D721Med (cell line): ENCODE measurements at regions not wholly inside any gene's neighbourhood (a gene's known extent, or its start where the extent isn't known, plus 50 kb on each side); places are given as distances from the start of the nearest gene placed in this dataset.
A peak's percentile ranks its signal among the peaks of the same experiment; 100 is the strongest.
"Not testable (repeated sequence)": the region's sequence is repeated elsewhere in the genome, so short reads cannot be mapped to it uniquely, and the experiment has no call there.

Experiments
- DNase-seq: peaks from one replicate; pipeline ENCODE4 v3.0.0; 2011; ENCODE audit warnings: low spot score; ENCODE audit not compliant: insufficient read length
- FAIRE-seq: peaks from 2 replicates; lab custom pipeline; 2011; peaks lifted over from hg19 to GRCh38; lab: Jason Lieb, UNC
- TF ChIP-seq, protein P1 (sequence below): IDR thresholded peaks from 2 replicates; pipeline ENCODE4 v1.5.1; 2012; ENCODE audit warnings: mild to moderate bottlenecking, control low read depth; ENCODE audit not compliant: insufficient read depth; ENCODE audit errors: missing control alignments

- no peak for DNase-seq
- FAIRE-seq = peak; percentile 96
- TF ChIP-seq, protein P1, sequence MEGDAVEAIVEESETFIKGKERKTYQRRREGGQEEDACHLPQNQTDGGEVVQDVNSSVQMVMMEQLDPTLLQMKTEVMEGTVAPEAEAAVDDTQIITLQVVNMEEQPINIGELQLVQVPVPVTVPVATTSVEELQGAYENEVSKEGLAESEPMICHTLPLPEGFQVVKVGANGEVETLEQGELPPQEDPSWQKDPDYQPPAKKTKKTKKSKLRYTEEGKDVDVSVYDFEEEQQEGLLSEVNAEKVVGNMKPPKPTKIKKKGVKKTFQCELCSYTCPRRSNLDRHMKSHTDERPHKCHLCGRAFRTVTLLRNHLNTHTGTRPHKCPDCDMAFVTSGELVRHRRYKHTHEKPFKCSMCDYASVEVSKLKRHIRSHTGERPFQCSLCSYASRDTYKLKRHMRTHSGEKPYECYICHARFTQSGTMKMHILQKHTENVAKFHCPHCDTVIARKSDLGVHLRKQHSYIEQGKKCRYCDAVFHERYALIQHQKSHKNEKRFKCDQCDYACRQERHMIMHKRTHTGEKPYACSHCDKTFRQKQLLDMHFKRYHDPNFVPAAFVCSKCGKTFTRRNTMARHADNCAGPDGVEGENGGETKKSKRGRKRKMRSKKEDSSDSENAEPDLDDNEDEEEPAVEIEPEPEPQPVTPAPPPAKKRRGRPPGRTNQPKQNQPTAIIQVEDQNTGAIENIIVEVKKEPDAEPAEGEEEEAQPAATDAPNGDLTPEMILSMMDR = no peak
These were observed 147.3 kb upstream of the TCF4 start for GRCh38 chr18:55735199-55735855.

GRCh38 chr18:55732227-55733106, 144.5 kb upstream of the TCF4 start:
- no peak for DNase-seq
- FAIRE-seq = peak; percentile 89
- TF ChIP-seq, protein P1 = no peak

GRCh38 chr18:55731594-55732042, 143.6 kb upstream of the TCF4 start:
- TF ChIP-seq, protein P1 = no peak
- no peak for DNase-seq
- no peak for FAIRE-seq

- not testable (repeated sequence) for DNase-seq, FAIRE-seq
These were observed 133.0 kb upstream of the TCF4 start for GRCh38 chr18:55721006-55721405.

DNA sequence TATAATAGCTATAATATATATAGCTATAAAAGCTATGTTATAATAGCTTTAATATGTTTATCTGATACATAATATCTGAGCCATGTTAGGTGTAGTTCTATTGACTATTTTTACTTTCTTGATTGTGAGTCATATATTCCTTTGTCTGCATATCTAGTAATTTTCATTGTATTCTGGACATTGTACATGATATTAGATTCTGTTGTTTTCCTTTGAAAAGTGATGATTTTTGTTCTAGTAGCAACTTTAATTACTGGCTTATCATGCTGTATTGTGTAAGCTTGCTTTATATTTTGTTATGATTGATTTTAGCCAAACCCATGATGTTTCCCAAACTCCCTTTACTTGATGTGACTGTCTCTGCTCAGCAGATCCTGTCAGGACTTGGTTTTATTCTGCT, 125.7 kb upstream of the TCF4 start:
- TF ChIP-seq, protein P1 = no peak
- DNase-seq = no peak
- no peak for FAIRE-seq

DNA sequence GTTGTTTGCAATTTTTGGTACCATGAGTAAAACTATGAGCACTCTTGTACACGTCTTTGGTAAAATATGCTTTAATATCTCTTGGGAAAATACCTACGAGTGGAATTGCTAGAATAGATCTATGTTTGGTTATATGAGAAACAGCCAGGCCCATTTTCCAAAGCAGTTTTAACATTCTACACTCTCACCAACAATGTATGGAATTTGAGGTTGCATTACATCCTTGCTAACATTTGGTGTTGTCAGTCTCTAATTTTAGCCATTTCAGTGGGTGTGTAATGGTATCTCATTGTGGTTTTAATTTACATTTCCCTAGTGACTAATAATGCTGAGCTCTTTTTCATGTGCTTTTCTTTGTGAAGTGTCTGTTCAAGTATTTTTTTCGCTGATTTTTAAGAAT, 118.9 kb upstream of the TCF4 start:
- no peak for FAIRE-seq
- no peak for DNase-seq
- TF ChIP-seq, protein P1 = no peak

DNA sequence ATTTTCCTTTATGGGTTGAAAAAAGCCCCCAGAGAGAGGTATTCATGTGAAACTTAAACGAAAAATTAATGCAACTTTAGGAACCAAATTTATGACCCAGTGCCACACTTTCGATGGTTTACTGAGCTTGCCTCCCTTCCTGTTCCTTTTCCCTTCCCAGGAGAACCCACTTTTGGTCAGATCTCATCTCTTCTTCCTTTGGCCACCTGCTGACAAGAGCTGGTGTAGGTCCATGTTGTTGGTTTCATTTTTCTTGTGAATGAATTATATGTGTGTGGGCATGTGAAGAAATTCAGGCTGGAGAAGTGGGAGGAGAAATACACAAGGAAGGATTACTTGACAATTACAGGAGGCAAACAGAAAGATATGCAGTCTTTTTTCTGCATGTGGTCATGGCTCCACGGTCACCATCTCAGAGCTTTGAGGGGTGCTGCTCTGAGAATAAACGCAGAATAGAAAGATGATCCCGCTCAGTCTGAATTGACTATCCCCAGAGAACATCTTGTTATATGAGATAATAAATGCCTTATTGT, 111.3 kb upstream of the TCF4 start:
- TF ChIP-seq, protein P1 = no peak
- FAIRE-seq (no peak), DNase-seq (no peak)
